Left lobe of liver (tissue), 2 donors: ENCODE measurements at regions not wholly inside any gene's neighbourhood (a gene's known extent, or its start where the extent isn't known, plus 50 kb on each side); places are given as distances from the start of the nearest gene placed in this dataset.
A peak's percentile ranks its signal among the peaks of the same experiment; 100 is the strongest.

ENCODE experiments used
- ATAC-seq: fragments of 200-7000 bp; cut with Tn5 transposase; one replicate; pipeline ENCODE4 v1.9.1; 2020; ENCODE audit warnings: mild to moderate bottlenecking, moderate library complexity
- DNase-seq: peaks from one replicate; pipeline ENCODE4 v3.0.0-alpha.2; 2020; ENCODE audit warnings: low spot score
- donor health status: DM: no; HTN: no; CAD: no; lungs with moderate emphysema.
- donor health status: DM: no; HTN: yes; CAD: no.

DNA sequence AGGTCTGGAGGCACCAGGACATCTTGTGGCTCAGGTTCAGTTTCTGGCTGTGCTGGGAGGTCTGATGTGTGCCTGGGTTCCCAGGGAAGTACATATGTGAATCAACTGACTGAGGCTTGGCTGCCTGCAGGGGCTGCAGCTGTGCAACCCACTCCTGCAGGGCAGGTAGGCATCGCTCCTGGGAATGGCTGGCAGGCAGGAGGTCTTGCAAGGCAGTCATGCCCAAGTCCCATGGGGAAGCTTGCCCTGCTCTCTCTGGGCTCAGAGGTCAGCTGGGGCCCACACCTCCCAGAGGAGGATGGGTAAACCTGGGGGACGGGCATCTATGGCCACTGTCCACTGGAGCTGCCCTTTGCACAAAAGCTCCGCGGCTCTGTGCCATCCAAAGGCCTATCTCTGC lies 1141.8 kb downstream of the SLITRK1 start:
- no peak for ATAC-seq
- no peak for DNase-seq

- ATAC-seq = peak; percentile 43
- DNase-seq = no peak
These were observed 1142.4 kb downstream of the SLITRK1 start for GRCh38 chr13:82739881-82740280.

GRCh38 chr13:82729401-82729800 lies 1152.9 kb downstream of the SLITRK1 start:
- ATAC-seq = no peak

DNA sequence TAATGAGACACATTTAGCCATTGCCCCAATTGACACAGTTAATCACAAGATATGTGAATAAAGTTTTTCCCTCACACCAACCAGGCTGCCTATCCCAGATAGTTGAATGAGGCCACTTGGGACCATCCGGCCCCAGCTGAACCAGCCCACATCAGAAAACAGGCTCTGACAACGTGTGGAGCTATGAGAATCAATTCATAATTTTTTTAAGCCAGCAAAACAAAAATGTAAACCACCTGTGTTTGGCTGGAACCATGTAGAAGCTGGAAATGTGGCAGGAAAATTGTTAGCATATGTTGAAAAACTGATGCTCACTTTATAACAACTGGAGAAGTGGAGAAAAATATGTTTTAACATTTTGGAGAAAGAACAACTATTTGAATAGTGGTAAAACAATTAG lies 1161.3 kb downstream of the SLITRK1 start:
- ATAC-seq = no peak
- DNase-seq = no peak

More at GRCh38 chr13:82729401-82729800, 1152.9 kb downstream of the SLITRK1 start:
- DNase-seq = no peak

DNA sequence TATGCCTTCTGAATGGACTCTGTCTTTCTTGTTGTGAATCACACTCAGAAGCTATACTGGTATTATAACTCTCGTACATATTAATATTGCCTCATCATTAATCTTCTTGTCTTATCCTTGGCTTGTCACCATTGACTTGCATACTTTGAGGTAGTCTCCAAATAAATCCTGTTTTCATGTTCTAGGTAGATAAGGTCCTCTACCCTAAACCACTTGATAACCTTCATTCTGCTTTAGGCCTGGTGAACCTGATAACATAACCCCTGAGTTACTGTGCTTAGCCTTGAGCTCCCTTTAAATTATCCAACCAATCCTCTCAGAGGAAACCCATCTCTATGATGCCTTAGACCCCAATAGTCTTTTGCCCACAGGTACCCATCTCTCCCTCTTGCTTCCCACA lies 1162.3 kb downstream of the SLITRK1 start:
- DNase-seq (no peak), ATAC-seq (no peak)

DNA sequence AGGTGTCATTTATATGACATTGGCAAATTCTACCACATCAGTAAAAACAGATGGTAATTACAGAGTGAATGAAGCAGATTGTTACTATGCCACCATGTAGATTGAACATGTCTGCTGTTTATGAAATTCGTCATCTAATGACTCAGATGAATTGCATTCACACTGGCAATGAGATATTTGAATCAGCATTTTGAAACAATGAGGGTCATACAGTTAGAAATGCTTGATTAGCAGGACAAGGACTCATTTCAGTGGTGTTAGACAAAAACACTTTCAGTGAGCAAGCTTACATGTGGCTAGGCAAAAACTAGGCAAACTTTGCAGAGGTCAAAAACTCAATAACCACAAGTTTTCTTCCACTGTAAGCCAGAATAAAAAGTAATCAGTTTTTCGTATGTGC lies 1165.0 kb downstream of the SLITRK1 start:
- ATAC-seq = no peak
- DNase-seq = no peak

GRCh38 chr13:82713687-82714405 lies 1168.4 kb downstream of the SLITRK1 start:
- no peak for ATAC-seq
- no peak for DNase-seq

GRCh38 chr13:82702513-82702912 lies 1179.8 kb downstream of the SLITRK1 start:
- ATAC-seq (no peak), DNase-seq (no peak)

- ATAC-seq = no peak
- DNase-seq = no peak
These were observed 1181.3 kb downstream of the SLITRK1 start for GRCh38 chr13:82701020-82701419.

GRCh38 chr13:82698941-82699340 lies 1183.3 kb downstream of the SLITRK1 start:
- ATAC-seq = no peak
- DNase-seq = no peak

- ATAC-seq (no peak), DNase-seq (no peak)
These were observed 1183.9 kb downstream of the SLITRK1 start for GRCh38 chr13:82698383-82698782.

DNA sequence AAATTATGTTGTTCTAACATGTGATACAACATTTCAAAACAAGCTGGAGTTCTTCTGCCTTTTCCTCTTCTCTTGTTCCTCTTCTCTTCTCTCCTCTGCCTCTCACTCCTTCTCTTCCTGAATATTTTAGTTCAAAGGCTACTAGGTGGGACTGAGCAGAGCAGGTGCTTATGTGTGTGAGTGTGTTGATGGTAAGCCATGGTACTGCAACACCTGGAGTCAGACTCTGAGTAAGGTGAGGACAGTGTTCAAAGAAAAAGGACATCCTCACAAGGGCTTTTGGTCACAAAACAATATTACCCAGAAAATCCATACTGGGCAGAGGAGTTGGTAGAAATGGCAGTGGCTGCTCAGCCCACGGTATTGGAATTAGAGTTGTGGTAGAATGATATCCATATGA lies 1188.7 kb downstream of the SLITRK1 start:
- no peak for ATAC-seq
- DNase-seq = no peak

- DNase-seq = no peak
- ATAC-seq = peak; percentile 64
These were observed 1193.8 kb downstream of the SLITRK1 start for GRCh38 chr13:82688400-82688994.

- DNase-seq (no peak), ATAC-seq (no peak)
These were observed 1194.4 kb downstream of the SLITRK1 start for GRCh38 chr13:82687884-82688283.

DNA sequence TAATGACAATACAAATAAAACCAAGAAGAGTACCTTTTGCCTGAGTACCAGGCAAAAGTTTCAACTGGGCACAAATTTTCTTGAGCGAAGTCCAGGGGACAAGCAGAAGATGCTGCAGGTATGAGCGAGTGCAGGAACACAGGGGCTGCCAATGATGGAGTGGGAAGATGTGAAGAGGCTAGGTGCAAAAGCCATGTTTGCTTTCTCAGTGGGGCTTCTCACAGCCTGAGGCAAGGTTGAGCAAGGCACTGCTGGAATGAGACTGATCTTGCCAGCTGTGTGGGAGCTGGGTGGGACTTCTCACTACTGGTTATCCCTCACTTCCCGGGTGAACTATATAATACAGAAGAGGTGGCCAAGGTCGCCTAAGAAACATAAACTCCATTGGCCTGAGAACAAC lies 1200.7 kb downstream of the SLITRK1 start:
- ATAC-seq (no peak), DNase-seq (no peak)

DNA sequence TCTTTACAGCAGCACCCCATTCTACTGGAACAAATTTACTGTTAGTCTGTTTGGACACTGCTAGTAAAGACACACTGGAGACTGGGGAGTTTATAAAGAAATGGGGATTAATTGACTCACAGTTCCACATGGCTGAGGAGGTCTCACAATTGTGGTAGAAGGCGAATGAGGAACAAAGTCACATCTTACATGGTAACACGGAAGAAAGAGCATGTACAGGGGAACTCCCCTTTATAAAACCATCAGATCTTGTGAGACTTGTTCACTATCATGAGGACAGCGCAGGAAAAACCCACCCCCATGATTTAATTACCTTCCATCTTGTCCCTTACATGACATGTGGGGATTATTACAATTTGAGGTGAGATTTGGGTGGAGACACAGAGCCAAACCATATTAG lies 1204.2 kb downstream of the SLITRK1 start:
- ATAC-seq (no peak), DNase-seq (no peak)

DNA sequence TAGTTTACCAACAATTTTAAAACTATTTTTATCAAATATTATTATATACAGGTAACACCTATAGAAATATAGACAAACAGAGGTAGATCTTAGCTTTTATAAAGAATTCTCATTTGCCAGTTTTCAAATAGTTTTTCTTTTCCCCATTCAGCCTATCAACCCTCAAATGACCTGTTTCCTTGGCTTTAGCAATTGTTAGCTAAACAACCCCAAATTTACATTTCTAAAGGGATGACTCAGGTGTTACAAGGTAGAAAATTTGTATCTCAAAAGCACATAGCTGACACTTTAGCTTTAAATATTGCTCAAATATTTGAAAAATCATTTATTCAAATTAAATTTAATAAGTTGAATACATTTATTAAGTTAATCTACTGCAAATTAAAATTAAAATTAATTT lies 1207.2 kb downstream of the SLITRK1 start:
- ATAC-seq (no peak), DNase-seq (no peak)

- ATAC-seq (no peak), DNase-seq (no peak)
These were observed 1207.7 kb downstream of the SLITRK1 start for GRCh38 chr13:82674546-82674945.

- ATAC-seq = no peak
- DNase-seq = no peak
These were observed 1210.0 kb downstream of the SLITRK1 start for GRCh38 chr13:82672248-82672647.

- no peak for ATAC-seq
- DNase-seq = no peak
These were observed 1218.1 kb downstream of the SLITRK1 start for GRCh38 chr13:82664183-82664582.

- ATAC-seq (no peak), DNase-seq (no peak)
These were observed 1221.1 kb downstream of the SLITRK1 start for GRCh38 chr13:82661126-82661525.

DNA sequence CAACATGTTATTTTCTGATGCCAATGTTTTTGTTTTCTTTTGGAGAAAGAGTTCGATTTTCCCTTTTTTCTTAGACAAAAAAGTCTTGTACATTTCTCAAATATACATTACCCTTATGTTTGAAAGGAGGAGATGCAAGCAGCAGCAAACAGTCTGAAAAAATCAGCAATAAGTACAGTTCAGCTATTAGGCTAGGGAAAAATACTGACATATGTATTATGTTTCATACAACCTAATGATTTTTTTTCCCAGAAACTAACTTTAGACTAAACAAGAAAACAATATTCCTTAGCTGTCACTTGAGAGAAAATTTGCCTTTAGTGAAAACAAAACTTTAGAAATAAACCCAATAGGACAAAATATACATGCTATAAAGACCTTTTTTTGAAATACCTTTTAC lies 1223.5 kb downstream of the SLITRK1 start:
- no peak for DNase-seq
- no peak for ATAC-seq

GRCh38 chr13:82657471-82657870 lies 1224.8 kb downstream of the SLITRK1 start:
- ATAC-seq (no peak), DNase-seq (no peak)
